ENCODE measurements at regions not wholly inside any gene's neighbourhood (a gene's known extent, or its start where the extent isn't known, plus 50 kb on each side); places are given as distances from the start of the nearest gene placed in this dataset.

GRCh38 chr2:206863716-206864115, 75.6 kb upstream of the CPO start:
- ChIA-PET CTCF (interaction anchor here (1.6 kb wide), 1 partner anchor 21 kb away, joined by 3 read pairs; no protein-coding TSS in a partner anchor), POLR2A (ENCODE audit: unreplicated experiment) (no interaction called here)
- intact Hi-C loops (cut with micrococcal nuclease) = no loop called here
- dilution Hi-C loops (cut with HindIII; ENCODE audit: low sequenced_read_pairs, unreplicated experiment) = no loop called here
- in situ Hi-C loops (cut with MboI; ENCODE audit: low sequenced_read_pairs) = no loop called here
- Histone ChIP-seq H4K5ac (ENCODE audit: low read depth, low read length) (no peak overlapping the region), H3K4ac (ENCODE audit: low read depth, low read length) (no peak overlapping the region), H2AFZ (replicated peaks; ENCODE audit: low read length, poor library complexity) (no peak overlapping the region), H2BK120ac (ENCODE audit: low read depth, low read length) (no peak overlapping the region), H3K56ac (ENCODE audit: extremely low read depth, insufficient read depth, low read length) (no peak overlapping the region), H3K27ac (ENCODE audit: insufficient read depth, low read length) (no peak overlapping the region), H4K8ac (ENCODE audit: low read depth in 2 of 2, low read length in 2 of 2) (no peak overlapping the region), H3K23ac (ENCODE audit: low read depth, low read length) (no peak overlapping the region), H3K27me3 (ENCODE audit: control insufficient read depth, insufficient read depth, low read length) (no peaks in the 10 kb centered on the region), H3K18ac (ENCODE audit: low read depth, low read length) (no peak overlapping the region), H3K4me1 (ENCODE audit: control insufficient read depth, insufficient read depth, low read length) (no peaks in the 10 kb centered on the region), H2BK15ac (ENCODE audit: low read depth, low read length) (no peak overlapping the region), H4K91ac (ENCODE audit: insufficient read depth, low read depth, low read length) (no peak overlapping the region), H2AK5ac (ENCODE audit: low read depth, low read length) (no peak overlapping the region), H3K4me2 (ENCODE audit: low read depth, low read length) (no peak overlapping the region), H3K9ac (ENCODE audit: low read depth, low read length) (no peak overlapping the region), H3K9me3 (ENCODE audit: control insufficient read depth, insufficient read depth, low read length) (no peaks in the 10 kb centered on the region), H2BK5ac (ENCODE audit: low read depth, low read length, poor library complexity, severe bottlenecking) (no peak overlapping the region), H3K9me1 (ENCODE audit: insufficient read depth, low read length) (no peaks in the 10 kb centered on the region), H3K14ac (replicated peaks; ENCODE audit: low read depth, low read length) (no peak overlapping the region), H3K79me1 (ENCODE audit: low read depth in 1 of 2, low read length in 2 of 2) (no peaks in the 10 kb centered on the region), H2BK20ac (ENCODE audit: low read depth, low read length) (no peak overlapping the region), H3K36me3 (ENCODE audit: control insufficient read depth, insufficient read depth, low read length) (no peaks in the 10 kb centered on the region), H4K20me1 (ENCODE audit: insufficient read depth, low read length) (no peaks in the 10 kb centered on the region), H2AK9ac (replicated peaks; ENCODE audit: low read depth, low read length, poor library complexity) (no peak overlapping the region), H3K4me3 (ENCODE audit: insufficient read depth, low read depth, low read length) (no peak overlapping the region)
- no TSS peak for BruUV-seq (replicated peaks)
- ATAC-seq (ENCODE audit: low read depth) (no peak), DNase-seq (no peak)
- TF ChIP-seq FOS (IDR thresholded peaks at IDR 0.05; ENCODE audit: low read depth, low read length) = no peak
- TF ChIP-seq NFE2L2 (IDR thresholded peaks at IDR 0.05; ENCODE audit: low read depth, low read length) = no peak
- TF ChIP-seq RFX5 (IDR thresholded peaks at IDR 0.05; ENCODE audit: low read depth, low read length) = no peak
- no peak for TF ChIP-seq POLR2A (IDR thresholded peaks at IDR 0.05; ENCODE audit: low read depth, low read length)
- TF ChIP-seq RCOR1 (IDR thresholded peaks at IDR 0.05; ENCODE audit: insufficient replicate concordance, low read length) = no peak
- TF ChIP-seq MAZ (IDR thresholded peaks at IDR 0.05; ENCODE audit: borderline replicate concordance, low read depth, low read length) = no peak
- TF ChIP-seq CHD1 (IDR thresholded peaks at IDR 0.05; ENCODE audit: low read depth, low read length) = no peak
- TF ChIP-seq ELK1 (IDR thresholded peaks at IDR 0.05; ENCODE audit: borderline replicate concordance, low read depth, low read length) = no peak
- TF ChIP-seq MXI1 (IDR thresholded peaks at IDR 0.05; ENCODE audit: borderline replicate concordance, low read depth, low read length) = no peak
- TF ChIP-seq CTCF (conservative IDR thresholded peaks at IDR 0.05; ENCODE audit: low read depth, low read length) = no peak
- WGBS, 2 experiments (ENCODE audit: extremely low coverage in 2 of 2, insufficient read length in 1 of 2) = no CpG with 5 or more reads among the region's 4 CpGs
